ENCODE measurements at regions not wholly inside any gene's neighbourhood (a gene's known extent, or its start where the extent isn't known, plus 50 kb on each side); places are given as distances from the start of the nearest gene placed in this dataset.
"Not testable (repeated sequence)": the region's sequence is repeated elsewhere in the genome, so short reads cannot be mapped to it uniquely, and the experiment has no call there.

DNA sequence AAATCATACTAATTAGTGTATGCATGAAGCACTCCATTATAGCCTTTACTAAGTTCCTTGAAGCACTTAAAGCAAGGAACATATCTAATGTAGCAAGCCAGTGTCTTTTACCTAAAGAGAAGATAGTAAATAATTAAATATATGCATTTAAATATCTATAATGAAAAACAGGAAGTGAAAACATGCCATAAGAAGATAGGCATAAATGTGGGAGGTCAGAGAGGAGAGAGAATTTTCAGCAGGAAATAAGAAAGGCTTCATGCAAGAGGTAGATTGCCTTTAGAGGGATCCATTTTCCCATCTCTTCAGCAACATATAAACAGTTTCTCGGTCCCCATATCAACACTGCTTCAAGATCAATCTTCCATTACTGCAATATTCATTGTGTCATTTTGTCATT is 599.8 kb downstream of the FRK start:
- Histone ChIP-seq H3K4me3 (ENCODE audit: low read depth in 1 of 5, low read length in 5 of 5) (no peak overlapping the region), H3K27me3 (ENCODE audit: control insufficient read depth in 5 of 5, insufficient read depth in 4 of 5, low read length in 5 of 5) (no peaks in the 10 kb centered on the region), H3K36me3 (ENCODE audit: control insufficient read depth in 5 of 5, insufficient read depth in 5 of 5, low read length in 5 of 5) (no peaks in the 10 kb centered on the region), H3K4me1 (ENCODE audit: control insufficient read depth in 5 of 5, insufficient read depth in 5 of 5, low read length in 5 of 5) (no peaks in the 10 kb centered on the region), H3K27ac (ENCODE audit: low read depth, low read length) (no peak overlapping the region), H3K9ac (ENCODE audit: low read length in 5 of 5) (no peak overlapping the region), H3K9me3 (ENCODE audit: control insufficient read depth in 5 of 5, low read length in 5 of 5) (no peaks in the 10 kb centered on the region)

DNA sequence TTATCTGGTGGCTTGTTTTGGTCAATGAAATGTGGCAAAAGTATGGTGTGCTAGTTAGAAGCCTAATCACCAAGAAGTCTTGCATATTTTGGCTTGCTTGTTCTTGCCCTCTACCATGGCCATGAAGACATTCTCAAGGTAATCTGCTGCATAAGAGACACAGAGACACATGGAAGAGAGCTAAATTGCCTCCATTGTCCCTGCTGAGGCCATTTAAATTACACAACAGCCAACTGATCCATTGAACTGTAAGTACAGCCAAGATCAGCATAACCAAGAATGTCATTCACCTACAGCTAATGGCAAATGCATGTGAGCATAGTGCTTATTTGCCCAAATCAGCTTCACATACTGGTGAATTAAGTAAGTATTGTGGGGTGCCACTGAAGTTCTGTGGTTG is 603.8 kb downstream of the FRK start:
- Histone ChIP-seq H3K27me3 (ENCODE audit: control insufficient read depth in 5 of 5, insufficient read depth in 4 of 5, low read length in 5 of 5) (no peaks in the 10 kb centered on the region), H3K36me3 (ENCODE audit: control insufficient read depth in 5 of 5, insufficient read depth in 5 of 5, low read length in 5 of 5) (no peaks in the 10 kb centered on the region), H3K27ac (ENCODE audit: low read depth, low read length) (no peak overlapping the region), H3K9me3 (ENCODE audit: control insufficient read depth in 5 of 5, low read length in 5 of 5) (no peaks in the 10 kb centered on the region), H3K4me1 (ENCODE audit: control insufficient read depth in 5 of 5, insufficient read depth in 5 of 5, low read length in 5 of 5) (no peaks in the 10 kb centered on the region), H3K4me3 (ENCODE audit: low read depth in 1 of 5, low read length in 5 of 5) (no peak overlapping the region), H3K9ac (ENCODE audit: low read length in 5 of 5) (no peak overlapping the region)

DNA sequence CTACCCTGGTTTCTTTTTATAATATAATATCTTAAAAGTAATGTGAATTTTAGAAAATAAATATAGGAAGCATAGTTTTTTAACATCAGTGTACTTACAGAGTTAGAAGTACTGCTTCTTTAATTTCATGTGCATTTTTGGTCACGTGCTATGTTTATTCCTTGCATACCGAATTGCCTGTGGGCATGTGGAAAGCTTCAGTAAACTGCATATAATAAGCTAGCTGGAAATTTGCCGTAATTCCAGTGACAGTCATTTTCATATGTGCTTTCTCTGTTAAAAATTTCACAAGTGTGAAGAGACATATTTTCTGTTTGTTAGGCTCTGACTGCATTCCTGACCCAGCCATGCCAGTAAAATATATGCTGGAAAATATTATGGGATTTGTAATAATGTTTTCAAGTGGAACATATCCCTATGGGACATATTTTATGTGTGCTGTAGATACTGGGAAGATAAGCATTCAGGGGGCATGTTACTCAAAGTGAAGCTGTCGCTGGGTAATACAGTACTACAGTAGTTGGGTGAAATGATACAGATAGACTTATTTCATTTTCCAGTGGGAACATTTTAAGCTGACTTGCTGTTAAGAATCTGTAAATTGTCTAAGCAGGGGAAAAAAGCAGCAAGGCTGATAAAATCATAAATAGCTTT is 616.7 kb downstream of the FRK start:
- H3K4me1 ChIP-seq (ENCODE audit: control insufficient read depth in 5 of 5, insufficient read depth in 5 of 5, low read length in 5 of 5): peaks cover 0 to 4% (median 0%) of the 10 kb centered on the region in 5 donors
- no peaks in the 10 kb centered on the region for H3K36me3 ChIP-seq (ENCODE audit: control insufficient read depth in 5 of 5, insufficient read depth in 5 of 5, low read length in 5 of 5)
- H3K4me3 ChIP-seq (ENCODE audit: low read depth in 1 of 5, low read length in 5 of 5): no peak overlapping the region
- H3K9ac ChIP-seq (ENCODE audit: low read length in 5 of 5): no peak overlapping the region
- H3K27ac ChIP-seq (ENCODE audit: low read depth, low read length): no peak overlapping the region
- no peaks in the 10 kb centered on the region for H3K9me3 ChIP-seq (ENCODE audit: control insufficient read depth in 5 of 5, low read length in 5 of 5)
- no peaks in the 10 kb centered on the region for H3K27me3 ChIP-seq (ENCODE audit: control insufficient read depth in 5 of 5, insufficient read depth in 4 of 5, low read length in 5 of 5)

DNA sequence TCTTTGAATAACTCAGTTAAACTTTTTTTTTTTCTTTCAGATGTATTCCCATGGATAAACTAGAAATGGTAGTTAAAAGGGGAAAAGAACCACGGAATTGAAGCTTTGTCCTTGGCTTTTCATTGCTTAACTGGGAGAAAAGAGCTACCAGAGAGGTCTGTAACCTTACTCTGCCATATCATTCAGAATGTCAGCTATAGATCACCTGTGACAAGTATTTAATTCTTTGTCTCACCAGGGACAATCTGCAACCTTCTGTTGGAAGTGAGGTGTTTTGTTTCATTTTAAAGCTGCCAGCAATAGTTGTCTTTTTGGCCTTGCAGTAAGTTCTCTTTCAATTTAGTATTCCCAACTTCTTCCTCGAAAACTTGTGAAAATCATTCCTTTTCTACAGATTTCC is 618.4 kb downstream of the FRK start:
- Histone ChIP-seq H3K9ac (ENCODE audit: low read length in 5 of 5) (no peak overlapping the region), H3K27ac (ENCODE audit: low read depth, low read length) (no peak overlapping the region), H3K4me1 (ENCODE audit: control insufficient read depth in 5 of 5, insufficient read depth in 5 of 5, low read length in 5 of 5) (peaks cover 0 to 4% (median 0%) of the 10 kb centered on the region in 5 donors), H3K9me3 (ENCODE audit: control insufficient read depth in 5 of 5, low read length in 5 of 5) (no peaks in the 10 kb centered on the region), H3K27me3 (ENCODE audit: control insufficient read depth in 5 of 5, insufficient read depth in 4 of 5, low read length in 5 of 5) (no peaks in the 10 kb centered on the region), H3K36me3 (ENCODE audit: control insufficient read depth in 5 of 5, insufficient read depth in 5 of 5, low read length in 5 of 5) (no peaks in the 10 kb centered on the region), H3K4me3 (ENCODE audit: low read depth in 1 of 5, low read length in 5 of 5) (no peak overlapping the region)

DNA sequence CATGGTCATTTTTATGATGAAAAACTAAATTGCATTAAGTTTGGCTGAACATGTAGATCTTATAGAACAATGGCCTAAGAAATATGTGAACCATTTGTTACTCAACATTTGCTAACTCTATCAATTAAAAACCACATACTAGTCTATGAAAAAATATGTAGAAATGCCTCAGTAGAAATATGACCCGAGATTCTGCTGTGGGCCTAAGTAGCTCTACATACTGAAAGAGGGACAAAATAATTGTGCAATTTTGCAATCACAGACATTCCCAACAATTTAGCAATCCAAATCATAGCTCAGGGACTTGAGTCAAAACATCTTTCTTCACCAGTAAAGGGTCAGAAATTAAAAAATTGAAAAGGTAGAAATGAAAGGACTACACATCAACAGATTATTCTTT is 619.0 kb downstream of the FRK start:
- Histone ChIP-seq H3K9me3 (ENCODE audit: control insufficient read depth in 5 of 5, low read length in 5 of 5) (no peaks in the 10 kb centered on the region), H3K27me3 (ENCODE audit: control insufficient read depth in 5 of 5, insufficient read depth in 4 of 5, low read length in 5 of 5) (no peaks in the 10 kb centered on the region), H3K36me3 (ENCODE audit: control insufficient read depth in 5 of 5, insufficient read depth in 5 of 5, low read length in 5 of 5) (no peaks in the 10 kb centered on the region), H3K4me3 (ENCODE audit: low read depth in 1 of 5, low read length in 5 of 5) (no peak overlapping the region), H3K27ac (ENCODE audit: low read depth, low read length) (no peak overlapping the region), H3K4me1 (ENCODE audit: control insufficient read depth in 5 of 5, insufficient read depth in 5 of 5, low read length in 5 of 5) (peaks cover 0 to 4% (median 0%) of the 10 kb centered on the region in 5 donors), H3K9ac (ENCODE audit: low read length in 5 of 5) (no peak overlapping the region)

DNA sequence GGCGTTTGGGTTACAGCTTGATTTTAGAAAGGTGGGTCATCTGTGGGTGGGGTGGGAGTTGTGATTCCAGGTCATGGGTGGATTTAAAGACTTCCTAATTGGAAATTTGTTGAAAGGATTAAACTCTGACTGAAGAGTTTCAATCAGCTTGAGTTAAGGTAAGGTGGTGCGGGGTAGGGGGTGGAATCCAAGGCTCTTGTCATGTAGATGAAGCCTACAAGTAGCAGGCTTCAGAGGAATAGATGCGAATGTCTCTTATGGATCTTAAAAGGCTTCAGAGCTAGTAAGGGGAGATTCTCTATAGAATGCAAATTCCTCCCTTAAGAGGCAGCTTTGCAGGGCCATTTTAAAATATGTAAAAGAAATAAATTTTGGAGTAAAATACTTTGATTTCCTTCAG is 645.3 kb downstream of the FRK start:
- Histone ChIP-seq H3K9me3 (ENCODE audit: control insufficient read depth in 5 of 5, low read length in 5 of 5) (peaks cover 0 to 9% (median 5%) of the 10 kb centered on the region in 5 donors), H3K27ac (ENCODE audit: low read depth, low read length) (no peak overlapping the region), H3K9ac (ENCODE audit: low read length in 5 of 5) (no peak overlapping the region), H3K27me3 (ENCODE audit: control insufficient read depth in 5 of 5, insufficient read depth in 4 of 5, low read length in 5 of 5) (no peaks in the 10 kb centered on the region), H3K4me3 (ENCODE audit: low read depth in 1 of 5, low read length in 5 of 5) (no peak overlapping the region), H3K36me3 (ENCODE audit: control insufficient read depth in 5 of 5, insufficient read depth in 5 of 5, low read length in 5 of 5) (no peaks in the 10 kb centered on the region), H3K4me1 (ENCODE audit: control insufficient read depth in 5 of 5, insufficient read depth in 5 of 5, low read length in 5 of 5) (no peaks in the 10 kb centered on the region)

DNA sequence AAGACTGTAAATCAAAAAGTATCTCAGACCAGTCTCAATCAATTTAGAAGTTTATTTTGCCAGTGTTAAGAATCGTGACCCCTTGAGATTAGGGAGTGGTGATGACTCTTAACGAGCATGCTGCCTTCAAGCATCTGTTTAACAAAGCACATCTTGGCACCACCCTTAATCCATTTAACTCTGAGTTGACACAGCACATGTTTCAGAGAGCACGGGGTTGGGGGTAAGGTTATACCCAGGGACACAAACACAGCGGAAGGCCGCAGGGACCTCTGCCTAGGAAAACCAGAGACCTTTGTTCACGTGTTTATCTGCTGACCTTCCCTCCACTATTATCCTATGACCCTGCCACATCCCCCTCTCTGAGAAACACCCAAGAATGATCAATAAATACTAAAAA is 645.8 kb downstream of the FRK start:
- H3K9me3 ChIP-seq (ENCODE audit: control insufficient read depth in 5 of 5, low read length in 5 of 5); H3K27ac ChIP-seq (ENCODE audit: low read depth, low read length); H3K9ac ChIP-seq (ENCODE audit: low read length in 5 of 5); H3K36me3 ChIP-seq (ENCODE audit: control insufficient read depth in 5 of 5, insufficient read depth in 5 of 5, low read length in 5 of 5); H3K4me3 ChIP-seq (ENCODE audit: low read depth in 1 of 5, low read length in 5 of 5); H3K4me1 ChIP-seq (ENCODE audit: control insufficient read depth in 5 of 5, insufficient read depth in 5 of 5, low read length in 5 of 5); H3K27me3 ChIP-seq (ENCODE audit: control insufficient read depth in 5 of 5, insufficient read depth in 4 of 5, low read length in 5 of 5): not testable (repeated sequence)

DNA sequence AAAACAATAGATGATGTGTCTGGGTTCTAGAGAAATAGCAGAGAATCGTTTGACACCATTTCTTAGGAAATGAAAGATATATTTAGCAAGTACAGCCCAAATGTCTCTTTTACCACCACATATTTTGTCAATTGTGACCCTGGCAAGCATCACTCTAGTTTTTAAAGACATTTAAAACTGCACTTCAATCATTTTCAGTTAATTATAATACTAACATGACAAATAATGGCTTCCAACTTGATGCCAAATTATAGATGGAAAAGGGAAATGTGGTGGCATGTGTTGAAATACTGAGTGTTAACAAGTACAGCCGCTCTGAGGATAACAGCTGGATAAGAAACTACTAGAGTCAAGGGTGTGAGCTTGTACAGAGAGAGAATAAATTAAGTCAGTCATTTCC is 648.9 kb downstream of the FRK start:
- Histone ChIP-seq H3K27ac (ENCODE audit: low read depth, low read length) (no peak overlapping the region), H3K27me3 (ENCODE audit: control insufficient read depth in 5 of 5, insufficient read depth in 4 of 5, low read length in 5 of 5) (no peaks in the 10 kb centered on the region), H3K4me1 (ENCODE audit: control insufficient read depth in 5 of 5, insufficient read depth in 5 of 5, low read length in 5 of 5) (no peaks in the 10 kb centered on the region), H3K36me3 (ENCODE audit: control insufficient read depth in 5 of 5, insufficient read depth in 5 of 5, low read length in 5 of 5) (no peaks in the 10 kb centered on the region), H3K4me3 (ENCODE audit: low read depth in 1 of 5, low read length in 5 of 5) (no peak overlapping the region), H3K9me3 (ENCODE audit: control insufficient read depth in 5 of 5, low read length in 5 of 5) (peaks cover 0 to 4% (median under 1%) of the 10 kb centered on the region in 5 donors), H3K9ac (ENCODE audit: low read length in 5 of 5) (no peak overlapping the region)

DNA sequence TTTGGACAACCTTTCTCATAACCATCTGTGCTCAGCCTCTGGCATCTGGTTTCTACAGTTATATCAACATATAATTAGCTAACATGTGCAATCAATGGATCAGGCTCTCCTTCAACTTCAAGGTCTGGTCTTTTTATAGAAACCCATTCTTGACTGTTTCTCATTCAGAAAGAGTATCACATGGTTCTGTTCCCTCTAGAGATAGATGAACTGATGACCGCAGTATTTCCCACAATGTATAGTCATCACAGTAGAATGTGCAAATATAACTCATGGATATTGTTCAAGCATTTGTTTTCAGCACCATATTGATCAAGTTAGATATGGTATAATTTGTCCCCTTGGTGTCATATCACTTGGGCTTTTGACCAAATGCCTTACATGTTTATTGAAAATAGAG is 656.2 kb downstream of the FRK start:
- H3K27me3 ChIP-seq (ENCODE audit: control insufficient read depth in 5 of 5, insufficient read depth in 4 of 5, low read length in 5 of 5): no peaks in the 10 kb centered on the region

DNA sequence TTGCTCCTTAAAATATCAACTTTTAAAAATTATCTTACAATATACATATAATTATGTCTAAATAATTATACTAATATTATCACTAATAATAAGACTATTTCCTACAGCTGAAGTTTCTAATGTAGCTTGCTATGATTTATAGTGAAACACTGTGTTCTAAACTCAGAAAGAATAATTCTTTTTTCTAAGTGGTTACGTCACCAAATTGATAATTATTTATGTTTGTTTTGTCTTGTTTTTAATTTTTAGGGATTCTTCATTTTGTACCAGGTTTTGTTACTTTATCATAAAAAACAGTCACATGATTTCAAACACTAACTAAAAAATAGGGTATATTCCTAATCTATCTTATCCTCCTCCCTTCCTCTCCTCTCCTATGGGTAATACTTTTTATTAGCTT is 662.1 kb downstream of the FRK start:
- Histone ChIP-seq H3K4me3 (ENCODE audit: low read depth in 1 of 5, low read length in 5 of 5) (no peak overlapping the region), H3K27ac (ENCODE audit: low read depth, low read length) (no peak overlapping the region), H3K9me3 (ENCODE audit: control insufficient read depth in 5 of 5, low read length in 5 of 5) (peaks cover 0 to 11% (median 3%) of the 10 kb centered on the region in 5 donors), H3K36me3 (ENCODE audit: control insufficient read depth in 5 of 5, insufficient read depth in 5 of 5, low read length in 5 of 5) (no peaks in the 10 kb centered on the region), H3K9ac (ENCODE audit: low read length in 5 of 5) (no peak overlapping the region), H3K27me3 (ENCODE audit: control insufficient read depth in 5 of 5, insufficient read depth in 4 of 5, low read length in 5 of 5) (no peaks in the 10 kb centered on the region), H3K4me1 (ENCODE audit: control insufficient read depth in 5 of 5, insufficient read depth in 5 of 5, low read length in 5 of 5) (no peaks in the 10 kb centered on the region)

More for the DNA sequence above, 656.2 kb downstream of the FRK start:
- Histone ChIP-seq H3K9ac (ENCODE audit: low read length in 5 of 5) (no peak overlapping the region), H3K4me3 (ENCODE audit: low read depth in 1 of 5, low read length in 5 of 5) (no peak overlapping the region), H3K36me3 (ENCODE audit: control insufficient read depth in 5 of 5, insufficient read depth in 5 of 5, low read length in 5 of 5) (no peaks in the 10 kb centered on the region), H3K9me3 (ENCODE audit: control insufficient read depth in 5 of 5, low read length in 5 of 5) (peaks cover 0 to 7% (median 0%) of the 10 kb centered on the region in 5 donors), H3K4me1 (ENCODE audit: control insufficient read depth in 5 of 5, insufficient read depth in 5 of 5, low read length in 5 of 5) (no peaks in the 10 kb centered on the region), H3K27ac (ENCODE audit: low read depth, low read length) (no peak overlapping the region)

Data from subcutaneous abdominal adipose tissue (tissue), 5 donors.